OCI-LY3 (cell line): ENCODE measurements at regions not wholly inside any gene's neighbourhood (a gene's known extent, or its start where the extent isn't known, plus 50 kb on each side); places are given as distances from the start of the nearest gene placed in this dataset.

Experiments used
- H2AFZ ChIP-seq: fragments of 200-600, 300-600 bp; shearing (Covaris generic); 2 replicates; pipeline ENCODE4 v1.6.0; 2014; ENCODE audit warnings: antibody characterized with exemption, low read depth, low read length
- H3K27ac ChIP-seq: fragments of 200-600, 300-600 bp; sonication (generic); 2 replicates; pipeline ENCODE4 v1.5.1; 2014; ENCODE audit warnings: mild to moderate bottlenecking, low read length, moderate library complexity, mixed read lengths
- H3K27me3 ChIP-seq: fragments of 200-600, 300-600 bp; sonication (generic); 2 replicates; pipeline ENCODE4 v1.6.1; 2014; ENCODE audit warnings: low read depth, low read length, mixed read lengths
- H3K36me3 ChIP-seq: fragments of 200-600, 300-600 bp; sonication (generic); replicated peaks from 2 replicates; pipeline ENCODE3; 2014; ENCODE audit warnings: low read depth, low read length, mixed read lengths
- H3K4me1 ChIP-seq: fragments of 300-600, 200-600 bp; sonication (generic); 2 replicates; pipeline ENCODE4 v1.6.1; 2014; ENCODE audit warnings: low read length, mixed read lengths
- H3K4me2 ChIP-seq: fragments of 200-600, 300-600 bp; sonication (generic); 2 replicates; pipeline ENCODE4 v1.6.1; 2014; ENCODE audit warnings: low read length, mixed read lengths
- H3K4me3 ChIP-seq: fragments of 300-600, 200-600 bp; sonication (generic); 2 replicates; pipeline ENCODE4 v1.5.1; 2014; ENCODE audit warnings: antibody characterized with exemption, mild to moderate bottlenecking, low read length, moderate library complexity
- H3K79me2 ChIP-seq: fragments of 300-600, 200-600 bp; shearing (Covaris generic); 2 replicates; pipeline ENCODE4 v1.6.1; 2014; ENCODE audit warnings: mild to moderate bottlenecking, low read length, mixed read lengths
- H3K9ac ChIP-seq: fragments of 300-600, 200-600 bp; shearing (Covaris generic); 2 replicates; pipeline ENCODE4 v1.6.0; 2014; ENCODE audit warnings: mild to moderate bottlenecking, low read length, moderate library complexity
- H3K9me3 ChIP-seq: fragments of 200-600, 300-600 bp; shearing (Covaris generic); 2 replicates; pipeline ENCODE4 v1.6.1; 2014; ENCODE audit warnings: low read length, mixed read lengths; ENCODE audit not compliant: insufficient read depth
- H4K20me1 ChIP-seq: fragments of 200-600, 300-600 bp; sonication (generic); 2 replicates; pipeline ENCODE4 v1.6.1; 2016; ENCODE audit warnings: low read length, mixed read lengths; ENCODE audit not compliant: insufficient read depth
- EZH2phosphoT487 ChIP-seq: fragments of 200-600 bp; shearing (Covaris generic); IDR thresholded peaks from 2 replicates; pipeline ENCODE4 v1.6.1; 2018; ENCODE audit warnings: antibody characterized with exemption, mixed run types, low read depth
- TF ChIP-seq, protein P1 (sequence below): fragments of 200-600, 300-600 bp; sonication (generic); IDR thresholded peaks from 2 replicates; pipeline ENCODE4 v1.5.1; 2014; ENCODE audit warnings: antibody characterized with exemption, low read length, low read depth

DNA sequence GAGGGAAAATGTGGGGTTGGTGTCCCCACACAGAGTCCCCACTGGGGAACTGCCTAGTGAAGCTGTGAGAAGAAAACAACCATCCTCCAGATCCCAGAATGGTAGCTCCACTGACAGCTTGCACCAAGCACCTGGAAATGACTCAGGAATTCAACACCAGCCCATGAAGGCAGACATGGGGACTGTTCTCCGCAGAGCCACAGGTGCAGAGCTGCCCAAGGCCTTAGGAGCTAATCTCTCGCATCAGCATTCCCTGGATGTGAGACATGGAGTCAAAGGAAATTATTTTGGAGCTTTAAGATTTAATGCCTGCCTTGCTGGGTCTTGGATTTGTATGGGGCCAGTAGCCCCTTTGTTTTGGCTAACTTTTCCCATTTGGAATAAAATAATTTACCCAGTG, 367.9 kb downstream of the FAM133A start:
- Histone ChIP-seq H3K27ac (no peak overlapping the region), H4K20me1 (no peaks in the 10 kb centered on the region), H3K9ac (no peak overlapping the region), H3K4me2 (no peak overlapping the region), H3K9me3 (no peaks in the 10 kb centered on the region), H3K4me3 (no peak overlapping the region), H3K79me2 (no peaks in the 10 kb centered on the region), H3K36me3 (no peaks in the 10 kb centered on the region), H2AFZ (no peak overlapping the region), H3K4me1 (no peaks in the 10 kb centered on the region), H3K27me3 (no peaks in the 10 kb centered on the region)
- no peak for TF ChIP-seq EZH2phosphoT487
- TF ChIP-seq, protein P1, sequence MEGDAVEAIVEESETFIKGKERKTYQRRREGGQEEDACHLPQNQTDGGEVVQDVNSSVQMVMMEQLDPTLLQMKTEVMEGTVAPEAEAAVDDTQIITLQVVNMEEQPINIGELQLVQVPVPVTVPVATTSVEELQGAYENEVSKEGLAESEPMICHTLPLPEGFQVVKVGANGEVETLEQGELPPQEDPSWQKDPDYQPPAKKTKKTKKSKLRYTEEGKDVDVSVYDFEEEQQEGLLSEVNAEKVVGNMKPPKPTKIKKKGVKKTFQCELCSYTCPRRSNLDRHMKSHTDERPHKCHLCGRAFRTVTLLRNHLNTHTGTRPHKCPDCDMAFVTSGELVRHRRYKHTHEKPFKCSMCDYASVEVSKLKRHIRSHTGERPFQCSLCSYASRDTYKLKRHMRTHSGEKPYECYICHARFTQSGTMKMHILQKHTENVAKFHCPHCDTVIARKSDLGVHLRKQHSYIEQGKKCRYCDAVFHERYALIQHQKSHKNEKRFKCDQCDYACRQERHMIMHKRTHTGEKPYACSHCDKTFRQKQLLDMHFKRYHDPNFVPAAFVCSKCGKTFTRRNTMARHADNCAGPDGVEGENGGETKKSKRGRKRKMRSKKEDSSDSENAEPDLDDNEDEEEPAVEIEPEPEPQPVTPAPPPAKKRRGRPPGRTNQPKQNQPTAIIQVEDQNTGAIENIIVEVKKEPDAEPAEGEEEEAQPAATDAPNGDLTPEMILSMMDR: no peak

GRCh38 chrX:94045724-94046123, 371.7 kb downstream of the FAM133A start:
- Histone ChIP-seq H3K4me1 (no peaks in the 10 kb centered on the region), H2AFZ (no peak overlapping the region)
- TF ChIP-seq EZH2phosphoT487: no peak
- TF ChIP-seq, protein P1: no peak

DNA sequence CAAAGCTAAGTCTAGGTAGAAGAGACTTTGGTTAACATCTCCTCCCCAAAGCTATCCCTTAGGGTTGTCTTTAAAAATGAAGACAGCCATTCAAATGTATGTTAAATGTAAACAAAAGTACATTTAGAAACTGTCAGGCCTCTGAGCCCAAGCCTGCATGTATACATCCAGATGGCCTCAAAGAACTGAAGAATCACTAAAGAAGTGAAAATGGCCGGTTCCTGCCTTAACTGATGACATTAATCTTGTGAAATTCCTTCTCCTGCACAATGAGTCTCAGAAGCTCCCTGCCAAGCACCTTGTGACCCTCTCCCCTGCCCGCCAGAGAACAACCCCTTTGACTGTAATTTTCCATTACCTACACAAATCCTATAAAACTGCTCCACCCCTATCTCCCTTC, 377.9 kb downstream of the FAM133A start:
- no peaks in the 10 kb centered on the region for H3K79me2 ChIP-seq
- H3K9me3 ChIP-seq: no peaks in the 10 kb centered on the region
- no peak overlapping the region for H2AFZ ChIP-seq
- no peak for TF ChIP-seq EZH2phosphoT487
- TF ChIP-seq, protein P1: no peak
- no peak overlapping the region for H3K27ac ChIP-seq
- no peaks in the 10 kb centered on the region for H3K4me1 ChIP-seq
- no peak overlapping the region for H3K4me3 ChIP-seq
- H3K27me3 ChIP-seq: no peaks in the 10 kb centered on the region
- H4K20me1 ChIP-seq: no peaks in the 10 kb centered on the region
- no peak overlapping the region for H3K4me2 ChIP-seq
- H3K36me3 ChIP-seq: no peaks in the 10 kb centered on the region
- H3K9ac ChIP-seq: no peak overlapping the region

More at GRCh38 chrX:94045724-94046123, 371.7 kb downstream of the FAM133A start:
- Histone ChIP-seq H3K4me3 (no peak overlapping the region), H3K36me3 (no peaks in the 10 kb centered on the region), H3K27ac (no peak overlapping the region), H3K9ac (no peak overlapping the region), H3K4me2 (no peak overlapping the region), H4K20me1 (no peaks in the 10 kb centered on the region), H3K79me2 (no peaks in the 10 kb centered on the region), H3K9me3 (no peaks in the 10 kb centered on the region), H3K27me3 (no peaks in the 10 kb centered on the region)

DNA sequence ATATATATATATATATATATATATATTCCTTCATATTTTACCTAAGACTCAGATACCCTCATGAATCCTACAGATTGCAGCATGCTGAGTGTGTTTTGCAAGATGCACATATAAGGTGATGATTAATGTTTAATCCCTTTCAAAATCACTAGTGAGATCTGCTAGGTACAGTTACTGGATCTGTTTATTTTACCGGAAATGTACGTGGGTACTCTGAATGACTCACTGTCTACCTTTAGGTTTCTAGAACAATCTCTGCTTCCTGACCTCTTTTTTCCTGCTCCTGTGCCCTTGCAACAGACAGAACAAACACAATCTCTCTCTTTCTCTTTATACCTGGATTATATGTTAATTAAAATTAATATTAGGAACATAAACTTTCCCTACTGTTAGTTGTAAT, 379.6 kb downstream of the FAM133A start:
- no peaks in the 10 kb centered on the region for H3K27me3 ChIP-seq
- H3K4me2 ChIP-seq: no peak overlapping the region
- H4K20me1 ChIP-seq: no peaks in the 10 kb centered on the region
- H3K4me1 ChIP-seq: no peaks in the 10 kb centered on the region
- no peak overlapping the region for H3K9ac ChIP-seq
- H2AFZ ChIP-seq: no peak overlapping the region
- H3K9me3 ChIP-seq: no peaks in the 10 kb centered on the region
- TF ChIP-seq EZH2phosphoT487: no peak
- TF ChIP-seq, protein P1: no peak
- H3K79me2 ChIP-seq: no peaks in the 10 kb centered on the region
- no peak overlapping the region for H3K4me3 ChIP-seq
- no peak overlapping the region for H3K27ac ChIP-seq
- no peaks in the 10 kb centered on the region for H3K36me3 ChIP-seq
